ENCODE measurements at regions not wholly inside any gene's neighbourhood (a gene's known extent, or its start where the extent isn't known, plus 50 kb on each side); places are given as distances from the start of the nearest gene placed in this dataset.

GRCh38 chr4:147401221-147401620 lies 79.7 kb upstream of the EDNRA start:
- Histone ChIP-seq H3K36me3 (no peaks in the 10 kb centered on the region), H3K9me3 (peaks cover 4 to 8% of the 10 kb centered on the region in 2 donors), H3K27ac (no peak overlapping the region), H3K4me3 (no peak overlapping the region), H3K27me3 (no peaks in the 10 kb centered on the region), H3K4me1 (no peaks in the 10 kb centered on the region)
- no peak for DNase-seq (ENCODE audit: low spot score in 2 of 2)
- intact Hi-C loops (cut with DNase I; ENCODE audit: low total_unique reads), result no loop called here
- no peak for TF ChIP-seq POLR2AphosphoS5 (IDR thresholded peaks at IDR 0.05)

GRCh38 chr4:147407261-147408045 lies 73.4 kb upstream of the EDNRA start:
- Histone ChIP-seq H3K9me3 (peaks cover 4 to 8% of the 10 kb centered on the region in 2 donors), H3K36me3 (no peaks in the 10 kb centered on the region), H3K27me3 (no peaks in the 10 kb centered on the region), H3K4me3 (no peak overlapping the region), H3K27ac (no peak overlapping the region), H3K4me1 (no peaks in the 10 kb centered on the region)
- TF ChIP-seq CTCF (IDR thresholded peaks at IDR 0.05) (no peak), POLR2AphosphoS5 (IDR thresholded peaks at IDR 0.05) (no peak), POLR2A (IDR thresholded peaks at IDR 0.05) (no peak)
- DNase-seq (ENCODE audit: low spot score in 2 of 2), result no peak
- intact Hi-C loops (cut with DNase I; ENCODE audit: low total_unique reads), result no loop called here

GRCh38 chr4:147408189-147408588 lies 72.7 kb upstream of the EDNRA start:
- DNase-seq (ENCODE audit: low spot score in 2 of 2), result no peak
- no peaks in the 10 kb centered on the region for H3K36me3 ChIP-seq
- H3K4me1 ChIP-seq, result no peaks in the 10 kb centered on the region
- H3K27me3 ChIP-seq, result no peaks in the 10 kb centered on the region
- no peak for TF ChIP-seq POLR2AphosphoS5 (IDR thresholded peaks at IDR 0.05)
- H3K9me3 ChIP-seq, result peaks cover 4 to 8% of the 10 kb centered on the region in 2 donors
- no peak overlapping the region for H3K4me3 ChIP-seq
- intact Hi-C loops (cut with DNase I; ENCODE audit: low total_unique reads), result no loop called here
- H3K27ac ChIP-seq, result no peak overlapping the region

- H3K27ac ChIP-seq, result no peak overlapping the region
- H3K4me3 ChIP-seq, result no peak overlapping the region
- H3K4me1 ChIP-seq, result no peaks in the 10 kb centered on the region
- DNase-seq (ENCODE audit: low spot score in 2 of 2), result no peak
- H3K27me3 ChIP-seq, result no peaks in the 10 kb centered on the region
- H3K36me3 ChIP-seq, result no peaks in the 10 kb centered on the region
- TF ChIP-seq POLR2A (IDR thresholded peaks at IDR 0.05) (no peak), CTCF (IDR thresholded peaks at IDR 0.05) (no peak), POLR2AphosphoS5 (IDR thresholded peaks at IDR 0.05) (no peak)
- peaks cover under 1 to 1% of the 10 kb centered on the region in 2 donors for H3K9me3 ChIP-seq
- intact Hi-C loops (cut with DNase I; ENCODE audit: low total_unique reads), result no loop called here
Measured at GRCh38 chr4:147409350-147409749, 71.5 kb upstream of the EDNRA start.

- no peaks in the 10 kb centered on the region for H3K36me3 ChIP-seq
- no peak for DNase-seq (ENCODE audit: low spot score in 2 of 2)
- no peaks in the 10 kb centered on the region for H3K4me1 ChIP-seq
- H3K27ac ChIP-seq, result no peak overlapping the region
- no peaks in the 10 kb centered on the region for H3K9me3 ChIP-seq
- intact Hi-C loops (cut with DNase I; ENCODE audit: low total_unique reads), result no loop called here
- TF ChIP-seq POLR2A (IDR thresholded peaks at IDR 0.05), result no peak
- TF ChIP-seq CTCF (IDR thresholded peaks at IDR 0.05), result no peak
- no peak overlapping the region for H3K4me3 ChIP-seq
- H3K27me3 ChIP-seq, result no peaks in the 10 kb centered on the region
Measured at GRCh38 chr4:147418226-147418625, 62.7 kb upstream of the EDNRA start.

- H3K4me1 ChIP-seq, result no peaks in the 10 kb centered on the region
- no peak for DNase-seq (ENCODE audit: low spot score in 2 of 2)
- TF ChIP-seq POLR2AphosphoS5 (IDR thresholded peaks at IDR 0.05), result no peak
- no peak for TF ChIP-seq POLR2A (IDR thresholded peaks at IDR 0.05)
- no peak for TF ChIP-seq CTCF (IDR thresholded peaks at IDR 0.05)
- intact Hi-C loops (cut with DNase I; ENCODE audit: low total_unique reads), result no loop called here
- H3K36me3 ChIP-seq, result no peaks in the 10 kb centered on the region
- H3K27me3 ChIP-seq, result no peaks in the 10 kb centered on the region
- no peak overlapping the region for H3K4me3 ChIP-seq
- H3K9me3 ChIP-seq, result no peaks in the 10 kb centered on the region
- H3K27ac ChIP-seq, result no peak overlapping the region
Measured at GRCh38 chr4:147421456-147421855, 59.4 kb upstream of the EDNRA start.

Measured in breast epithelium (tissue), 4 donors.